ENCODE measurements at regions not wholly inside any gene's neighbourhood (a gene's known extent, or its start where the extent isn't known, plus 50 kb on each side); places are given as distances from the start of the nearest gene placed in this dataset.

GRCh38 chr21:23039846-23040245 lies 2041.6 kb downstream of the NCAM2 start:
- TF ChIP-seq CTCF (IDR thresholded peaks at IDR 0.05), result no peak
- no peak for TF ChIP-seq POLR2A (IDR thresholded peaks at IDR 0.05)
